GM18505 (cell line): ENCODE measurements at regions not wholly inside any gene's neighbourhood (a gene's known extent, or its start where the extent isn't known, plus 50 kb on each side); places are given as distances from the start of the nearest gene placed in this dataset.
"Not testable (repeated sequence)": the region's sequence is repeated elsewhere in the genome, so short reads cannot be mapped to it uniquely, and the experiment has no call there.

ENCODE experiments used
- ATAC-seq: cut with Tn5 transposase; IDR thresholded peaks from one replicate; pipeline ENCODE4 v1.9.1; 2021; ENCODE audit not compliant: unreplicated experiment
- POLR2A ChIP-seq: IDR thresholded peaks from 4 replicates; pipeline ENCODE4 v1.6.1; 2011; ENCODE audit warnings: borderline replicate concordance; ENCODE audit not compliant: insufficient read depth, insufficient read length; ENCODE audit errors: extremely low read depth

GRCh38 chr12:131208425-131208824, 254.7 kb downstream of the ADGRD1 start:
- ATAC-seq, result no peak
- TF ChIP-seq POLR2A, result no peak

- TF ChIP-seq POLR2A, result no peak
- no peak for ATAC-seq
Observed at GRCh38 chr12:131209082-131210070, 255.7 kb downstream of the ADGRD1 start.

GRCh38 chr12:131210506-131211339, 257.0 kb downstream of the ADGRD1 start:
- ATAC-seq, result no peak
- no peak for TF ChIP-seq POLR2A

GRCh38 chr12:131211340-131211938, 257.7 kb downstream of the ADGRD1 start:
- no peak for TF ChIP-seq POLR2A
- ATAC-seq, result no peak

GRCh38 chr12:131213896-131214442, 260.3 kb downstream of the ADGRD1 start:
- TF ChIP-seq POLR2A, result no peak
- no peak for ATAC-seq

- not testable (repeated sequence) for ATAC-seq
Observed at GRCh38 chr12:131214936-131215335, 261.2 kb downstream of the ADGRD1 start.

- ATAC-seq, result not testable (repeated sequence)
Observed at GRCh38 chr12:131216587-131216986, 262.9 kb downstream of the ADGRD1 start.

- no peak for ATAC-seq
- TF ChIP-seq POLR2A, result no peak
Observed at GRCh38 chr12:131217024-131217586, 263.4 kb downstream of the ADGRD1 start.

- ATAC-seq, result no peak
- no peak for TF ChIP-seq POLR2A
Observed at GRCh38 chr12:131218026-131218922, 264.6 kb downstream of the ADGRD1 start.

GRCh38 chr12:131218923-131219669, 265.4 kb downstream of the ADGRD1 start:
- no peak for TF ChIP-seq POLR2A
- ATAC-seq, result no peak

- no peak for ATAC-seq
- TF ChIP-seq POLR2A, result no peak
Observed at GRCh38 chr12:131219670-131220330, 266.1 kb downstream of the ADGRD1 start.
